GM12878 (cell line): ENCODE measurements at regions not wholly inside any gene's neighbourhood (a gene's known extent, or its start where the extent isn't known, plus 50 kb on each side); places are given as distances from the start of the nearest gene placed in this dataset.

Source experiments
- EZH2 ChIP-seq: IDR thresholded peaks from 2 replicates; pipeline ENCODE4 v1.6.1; 2012; ENCODE audit warnings: low read depth, mild to moderate bottlenecking, control low read depth, inconsistent platforms, low read length, borderline replicate concordance; ENCODE audit not compliant: control insufficient read depth
- LARP7 ChIP-seq: fragments of 450-650 bp; IDR thresholded peaks from 2 replicates; pipeline ENCODE4 v1.6.1; 2017; ENCODE audit warnings: mild to moderate bottlenecking
- NR2F1 ChIP-seq: fragments of 450-650 bp; conservative IDR thresholded peaks from 2 replicates; pipeline ENCODE4 v1.6.1; 2017; ENCODE audit warnings: mild to moderate bottlenecking
- POLR2A ChIP-seq: IDR thresholded peaks from 2 replicates; pipeline ENCODE4 v1.6.1; 2011; ENCODE audit warnings: low read depth, mild to moderate bottlenecking, low read length
- TCF12 ChIP-seq: IDR thresholded peaks from 2 replicates; pipeline ENCODE4 v1.6.1; 2011; ENCODE audit warnings: low read depth, mild to moderate bottlenecking, low read length
- TF ChIP-seq, protein P1 (sequence below), 3 experiments: IDR thresholded peaks in 2 of 3; conservative IDR thresholded peaks in 1 of 3; 2 replicates each; pipeline ENCODE4 v1.5.1; 2011; ENCODE audit warnings: low read depth in 3 of 3, low read length in 3 of 3, mild to moderate bottlenecking in 3 of 3, control low read depth in 2 of 3, moderate library complexity in 2 of 3, inconsistent platforms in 1 of 3, mixed read lengths in 1 of 3; ENCODE audit not compliant: control insufficient read depth in 2 of 3, insufficient read depth in 1 of 3; ENCODE audit errors: extremely low read depth in 1 of 3
- TF ChIP-seq, protein P2 (sequence below): IDR thresholded peaks from 2 replicates; pipeline ENCODE4 v1.6.1; 2012; ENCODE audit warnings: low read depth, low read length, improper control_type of control experiment
- TF ChIP-seq, protein P3 (sequence below): fragments of 450-650 bp; IDR thresholded peaks from 2 replicates; pipeline ENCODE4 v1.6.1; 2017; ENCODE audit warnings: mild to moderate bottlenecking

DNA sequence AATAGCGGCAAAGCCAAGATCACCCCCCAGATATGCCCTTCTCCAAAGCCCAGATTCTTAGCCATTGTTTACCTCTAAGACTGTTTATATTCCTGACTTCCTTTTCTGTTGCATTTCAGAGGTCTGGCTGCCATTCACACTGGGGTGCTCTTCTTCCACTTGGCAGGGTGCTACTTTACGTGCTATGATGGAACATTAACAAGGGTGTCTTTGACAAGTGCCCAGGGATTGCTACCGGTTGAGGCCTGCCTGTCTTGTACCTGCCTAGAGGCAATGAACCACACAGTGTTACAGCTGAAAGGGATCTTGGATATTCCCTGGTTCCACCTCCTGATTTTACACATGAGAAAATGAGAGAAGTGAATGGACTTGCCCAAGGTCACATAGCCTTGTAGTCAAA is 352.1 kb upstream of the KIF2A start:
- TF ChIP-seq, protein P1, sequence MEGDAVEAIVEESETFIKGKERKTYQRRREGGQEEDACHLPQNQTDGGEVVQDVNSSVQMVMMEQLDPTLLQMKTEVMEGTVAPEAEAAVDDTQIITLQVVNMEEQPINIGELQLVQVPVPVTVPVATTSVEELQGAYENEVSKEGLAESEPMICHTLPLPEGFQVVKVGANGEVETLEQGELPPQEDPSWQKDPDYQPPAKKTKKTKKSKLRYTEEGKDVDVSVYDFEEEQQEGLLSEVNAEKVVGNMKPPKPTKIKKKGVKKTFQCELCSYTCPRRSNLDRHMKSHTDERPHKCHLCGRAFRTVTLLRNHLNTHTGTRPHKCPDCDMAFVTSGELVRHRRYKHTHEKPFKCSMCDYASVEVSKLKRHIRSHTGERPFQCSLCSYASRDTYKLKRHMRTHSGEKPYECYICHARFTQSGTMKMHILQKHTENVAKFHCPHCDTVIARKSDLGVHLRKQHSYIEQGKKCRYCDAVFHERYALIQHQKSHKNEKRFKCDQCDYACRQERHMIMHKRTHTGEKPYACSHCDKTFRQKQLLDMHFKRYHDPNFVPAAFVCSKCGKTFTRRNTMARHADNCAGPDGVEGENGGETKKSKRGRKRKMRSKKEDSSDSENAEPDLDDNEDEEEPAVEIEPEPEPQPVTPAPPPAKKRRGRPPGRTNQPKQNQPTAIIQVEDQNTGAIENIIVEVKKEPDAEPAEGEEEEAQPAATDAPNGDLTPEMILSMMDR (IDR thresholded peaks at IDR 0.05 in 2 of 3, conservative IDR thresholded peaks at IDR 0.05 in 1 of 3; ENCODE audit: control insufficient read depth in 2 of 3, extremely low read depth in 1 of 3, insufficient read depth in 1 of 3, low read depth in 3 of 3, low read length in 3 of 3) = no peak
- TF ChIP-seq, protein P2, sequence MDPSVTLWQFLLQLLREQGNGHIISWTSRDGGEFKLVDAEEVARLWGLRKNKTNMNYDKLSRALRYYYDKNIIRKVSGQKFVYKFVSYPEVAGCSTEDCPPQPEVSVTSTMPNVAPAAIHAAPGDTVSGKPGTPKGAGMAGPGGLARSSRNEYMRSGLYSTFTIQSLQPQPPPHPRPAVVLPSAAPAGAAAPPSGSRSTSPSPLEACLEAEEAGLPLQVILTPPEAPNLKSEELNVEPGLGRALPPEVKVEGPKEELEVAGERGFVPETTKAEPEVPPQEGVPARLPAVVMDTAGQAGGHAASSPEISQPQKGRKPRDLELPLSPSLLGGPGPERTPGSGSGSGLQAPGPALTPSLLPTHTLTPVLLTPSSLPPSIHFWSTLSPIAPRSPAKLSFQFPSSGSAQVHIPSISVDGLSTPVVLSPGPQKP = no peak
- TF ChIP-seq, protein P3, sequence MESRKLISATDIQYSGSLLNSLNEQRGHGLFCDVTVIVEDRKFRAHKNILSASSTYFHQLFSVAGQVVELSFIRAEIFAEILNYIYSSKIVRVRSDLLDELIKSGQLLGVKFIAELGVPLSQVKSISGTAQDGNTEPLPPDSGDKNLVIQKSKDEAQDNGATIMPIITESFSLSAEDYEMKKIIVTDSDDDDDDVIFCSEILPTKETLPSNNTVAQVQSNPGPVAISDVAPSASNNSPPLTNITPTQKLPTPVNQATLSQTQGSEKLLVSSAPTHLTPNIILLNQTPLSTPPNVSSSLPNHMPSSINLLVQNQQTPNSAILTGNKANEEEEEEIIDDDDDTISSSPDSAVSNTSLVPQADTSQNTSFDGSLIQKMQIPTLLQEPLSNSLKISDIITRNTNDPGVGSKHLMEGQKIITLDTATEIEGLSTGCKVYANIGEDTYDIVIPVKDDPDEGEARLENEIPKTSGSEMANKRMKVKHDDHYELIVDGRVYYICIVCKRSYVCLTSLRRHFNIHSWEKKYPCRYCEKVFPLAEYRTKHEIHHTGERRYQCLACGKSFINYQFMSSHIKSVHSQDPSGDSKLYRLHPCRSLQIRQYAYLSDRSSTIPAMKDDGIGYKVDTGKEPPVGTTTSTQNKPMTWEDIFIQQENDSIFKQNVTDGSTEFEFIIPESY = no peak
- TF ChIP-seq POLR2A = no peak
- TF ChIP-seq LARP7 = no peak
- TF ChIP-seq EZH2 = no peak
- TF ChIP-seq NR2F1 = no peak
- no peak for TF ChIP-seq TCF12
